Keratinocyte (primary cell): ENCODE measurements at regions not wholly inside any gene's neighbourhood (a gene's known extent, or its start where the extent isn't known, plus 50 kb on each side); places are given as distances from the start of the nearest gene placed in this dataset.

Experiments used
- DNase-seq: peaks from one replicate; pipeline ENCODE4 v3.0.0-alpha.2; 2011; ENCODE audit warnings: low read depth, missing footprints, low spot score
- FAIRE-seq: peaks from 2 replicates; lab custom pipeline; 2011; peaks lifted over from hg19 to GRCh38; lab: Jason Lieb, UNC
- H2AFZ ChIP-seq: 2 replicates; pipeline ENCODE4 v1.6.0; 2012; ENCODE audit warnings: low read length, control low read depth, inconsistent platforms; ENCODE audit not compliant: control insufficient read depth
- H3K27ac ChIP-seq: 2 replicates; pipeline ENCODE4 v1.5.1; 2011; ENCODE audit warnings: low read length; ENCODE audit not compliant: control insufficient read depth, insufficient read depth
- H3K27me3 ChIP-seq: 3 replicates; pipeline ENCODE4 v1.6.0; 2011; ENCODE audit warnings: low read length; ENCODE audit not compliant: control insufficient read depth, insufficient read depth; ENCODE audit errors: extremely low read depth
- H3K36me3 ChIP-seq, 2 experiments: 2 replicates in 1 of 2; 3 replicates in 1 of 2; pipeline ENCODE4 v1.5.1; 2011; ENCODE audit warnings: low read length in 2 of 2, mild to moderate bottlenecking in 1 of 2; ENCODE audit not compliant: control insufficient read depth in 2 of 2, insufficient read depth in 2 of 2; ENCODE audit errors: extremely low read depth in 1 of 2
- H3K4me1 ChIP-seq: 3 replicates; pipeline ENCODE4 v1.5.1; 2011; ENCODE audit warnings: low read length; ENCODE audit not compliant: control insufficient read depth, insufficient read depth; ENCODE audit errors: extremely low read depth
- H3K4me2 ChIP-seq: 3 replicates; pipeline ENCODE4 v1.6.0; 2011; ENCODE audit warnings: low read depth, low read length; ENCODE audit not compliant: control insufficient read depth, insufficient read depth; ENCODE audit errors: extremely low read depth
- H3K4me3 ChIP-seq, 3 experiments: fragments of 200-600 bp in 1 of 3; sonication (generic) in 1 of 3; 2 replicates in 2 of 3; 3 replicates in 1 of 3; pipeline ENCODE4 v1.5.1; 2011 to 2016; ENCODE audit warnings: low read length in 3 of 3, mild to moderate bottlenecking in 3 of 3, control low read depth in 2 of 3, inconsistent platforms in 1 of 3, low read depth in 1 of 3, mixed read lengths in 1 of 3, mixed run types in 1 of 3, moderate library complexity in 1 of 3; ENCODE audit not compliant: control insufficient read depth in 2 of 3, insufficient read depth in 2 of 3; ENCODE audit errors: extremely low read depth in 1 of 3
- H3K79me2 ChIP-seq: 2 replicates; pipeline ENCODE4 v1.6.0; 2012; ENCODE audit warnings: low read length; ENCODE audit not compliant: control insufficient read depth, insufficient read depth
- H3K9ac ChIP-seq: 3 replicates; pipeline ENCODE4 v1.6.0; 2011; ENCODE audit warnings: low read length; ENCODE audit not compliant: control insufficient read depth, insufficient read depth; ENCODE audit errors: extremely low read depth
- H3K9me1 ChIP-seq: 3 replicates; pipeline ENCODE4 v1.6.0; 2011; ENCODE audit warnings: low read length; ENCODE audit not compliant: control insufficient read depth, insufficient read depth; ENCODE audit errors: extremely low read depth
- H3K9me3 ChIP-seq: 2 replicates; pipeline ENCODE4 v1.5.1; 2012; ENCODE audit warnings: low read depth, low read length; ENCODE audit not compliant: control insufficient read depth
- H4K20me1 ChIP-seq: 3 replicates; pipeline ENCODE4 v1.6.0; 2011; ENCODE audit warnings: low read length; ENCODE audit not compliant: control insufficient read depth, insufficient read depth; ENCODE audit errors: extremely low read depth
- EZH2 ChIP-seq: IDR thresholded peaks from one replicate; pipeline ENCODE4 v1.6.1; 2012; ENCODE audit warnings: inconsistent platforms, mild to moderate bottlenecking, low read length, moderate library complexity
- dilution Hi-C: fragments of 300-500 bp; cut with MboI; formaldehyde crosslinking; loops from one replicate; pipeline ENCODE4 v1.7.0; 2020; ENCODE audit warnings: low sequenced_read_pairs; ENCODE audit not compliant: extremely low pct_ligation_motif_present
- TF ChIP-seq, protein P1 (sequence below), 3 experiments: IDR thresholded peaks in 1 of 3; conservative IDR thresholded peaks in 1 of 3; optimal IDR thresholded peaks in 1 of 3; 2 replicates in 2 of 3; 3 replicates in 1 of 3; pipeline versions ENCODE3 to v1.5.1; 2011; ENCODE audit warnings: low read length in 3 of 3, mild to moderate bottlenecking in 3 of 3, moderate library complexity in 2 of 3, control low read depth in 1 of 3, inconsistent platforms in 1 of 3; ENCODE audit not compliant: insufficient read depth in 2 of 3; ENCODE audit errors: extremely low read depth in 1 of 3

DNA sequence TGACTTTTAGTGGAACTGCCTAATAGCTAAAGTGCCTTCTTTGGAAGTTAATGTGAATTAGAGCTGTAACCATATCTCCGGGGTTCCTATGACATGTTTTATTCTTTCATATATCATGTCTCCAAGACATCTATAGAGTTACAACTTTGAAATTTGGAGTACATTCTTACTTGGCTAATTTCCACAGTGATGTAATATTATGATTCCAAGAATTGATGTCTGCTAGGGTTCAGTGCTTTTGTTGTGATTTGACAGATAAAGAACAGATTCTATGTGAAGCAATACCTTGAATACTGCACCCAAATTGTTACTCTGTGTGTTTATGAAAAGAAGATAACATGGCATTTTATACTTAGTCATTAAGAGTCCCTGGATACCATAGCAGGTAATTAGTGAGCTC, 934.3 kb downstream of the NTRK3 start:
- H3K4me2 ChIP-seq, result no peak overlapping the region
- no peaks in the 10 kb centered on the region for H4K20me1 ChIP-seq
- H3K79me2 ChIP-seq, result no peaks in the 10 kb centered on the region
- no peak overlapping the region for H3K4me3 ChIP-seq
- H3K9me3 ChIP-seq, result no peaks in the 10 kb centered on the region
- dilution Hi-C loops, result no loop called here
- FAIRE-seq, result no peak
- no peak overlapping the region for H3K27ac ChIP-seq
- no peak for DNase-seq
- no peaks in the 10 kb centered on the region for H3K27me3 ChIP-seq
- no peak overlapping the region for H3K9ac ChIP-seq
- H3K9me1 ChIP-seq, result no peaks in the 10 kb centered on the region
- no peak overlapping the region for H2AFZ ChIP-seq
- H3K36me3 ChIP-seq, result no peaks in the 10 kb centered on the region
- no peak for TF ChIP-seq EZH2
- TF ChIP-seq, protein P1, sequence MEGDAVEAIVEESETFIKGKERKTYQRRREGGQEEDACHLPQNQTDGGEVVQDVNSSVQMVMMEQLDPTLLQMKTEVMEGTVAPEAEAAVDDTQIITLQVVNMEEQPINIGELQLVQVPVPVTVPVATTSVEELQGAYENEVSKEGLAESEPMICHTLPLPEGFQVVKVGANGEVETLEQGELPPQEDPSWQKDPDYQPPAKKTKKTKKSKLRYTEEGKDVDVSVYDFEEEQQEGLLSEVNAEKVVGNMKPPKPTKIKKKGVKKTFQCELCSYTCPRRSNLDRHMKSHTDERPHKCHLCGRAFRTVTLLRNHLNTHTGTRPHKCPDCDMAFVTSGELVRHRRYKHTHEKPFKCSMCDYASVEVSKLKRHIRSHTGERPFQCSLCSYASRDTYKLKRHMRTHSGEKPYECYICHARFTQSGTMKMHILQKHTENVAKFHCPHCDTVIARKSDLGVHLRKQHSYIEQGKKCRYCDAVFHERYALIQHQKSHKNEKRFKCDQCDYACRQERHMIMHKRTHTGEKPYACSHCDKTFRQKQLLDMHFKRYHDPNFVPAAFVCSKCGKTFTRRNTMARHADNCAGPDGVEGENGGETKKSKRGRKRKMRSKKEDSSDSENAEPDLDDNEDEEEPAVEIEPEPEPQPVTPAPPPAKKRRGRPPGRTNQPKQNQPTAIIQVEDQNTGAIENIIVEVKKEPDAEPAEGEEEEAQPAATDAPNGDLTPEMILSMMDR (optimal IDR thresholded peaks at IDR 0.05 in 1 of 3, IDR thresholded peaks at IDR 0.05 in 1 of 3, conservative IDR thresholded peaks at IDR 0.05 in 1 of 3; ENCODE audit: extremely low read depth in 1 of 3, insufficient read depth in 2 of 3, low read length in 3 of 3), result no peak
- H3K4me1 ChIP-seq, result no peaks in the 10 kb centered on the region

DNA sequence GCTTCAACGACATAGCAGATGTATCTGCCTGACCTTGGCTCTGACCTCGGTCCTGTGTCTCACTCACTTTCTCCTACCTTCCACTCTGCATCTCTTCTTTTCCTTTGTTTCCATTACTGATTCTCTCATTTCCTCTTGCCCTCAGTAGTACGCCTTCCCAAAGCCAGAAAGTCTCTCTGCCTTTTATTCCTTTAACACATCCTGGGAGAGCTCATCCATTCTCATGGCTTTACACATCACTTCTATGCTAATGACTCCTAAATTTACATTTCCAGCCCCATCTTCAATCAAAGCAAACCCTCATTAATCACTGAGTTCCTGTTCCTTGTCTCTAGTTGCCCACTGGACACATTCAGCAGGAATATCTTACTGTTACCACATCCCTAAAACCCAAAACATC, 938.6 kb downstream of the NTRK3 start:
- no peaks in the 10 kb centered on the region for H3K9me1 ChIP-seq
- H3K27me3 ChIP-seq, result no peaks in the 10 kb centered on the region
- H3K79me2 ChIP-seq, result no peaks in the 10 kb centered on the region
- no peak for TF ChIP-seq EZH2
- TF ChIP-seq, protein P1 (optimal IDR thresholded peaks at IDR 0.05 in 1 of 3, IDR thresholded peaks at IDR 0.05 in 1 of 3, conservative IDR thresholded peaks at IDR 0.05 in 1 of 3; ENCODE audit: extremely low read depth in 1 of 3, insufficient read depth in 2 of 3, low read length in 3 of 3), result no peak
- H3K4me3 ChIP-seq, result no peak overlapping the region
- H3K36me3 ChIP-seq, result no peaks in the 10 kb centered on the region
- FAIRE-seq (no peak), DNase-seq (no peak)
- H3K4me2 ChIP-seq, result no peak overlapping the region
- H3K9me3 ChIP-seq, result no peaks in the 10 kb centered on the region
- no peak overlapping the region for H3K27ac ChIP-seq
- no peak overlapping the region for H3K9ac ChIP-seq
- no peaks in the 10 kb centered on the region for H3K4me1 ChIP-seq
- no peaks in the 10 kb centered on the region for H4K20me1 ChIP-seq
- H2AFZ ChIP-seq, result no peak overlapping the region
- dilution Hi-C loops, result no loop called here
